ENCODE measurements at regions not wholly inside any gene's neighbourhood (a gene's known extent, or its start where the extent isn't known, plus 50 kb on each side); places are given as distances from the start of the nearest gene placed in this dataset.

DNA sequence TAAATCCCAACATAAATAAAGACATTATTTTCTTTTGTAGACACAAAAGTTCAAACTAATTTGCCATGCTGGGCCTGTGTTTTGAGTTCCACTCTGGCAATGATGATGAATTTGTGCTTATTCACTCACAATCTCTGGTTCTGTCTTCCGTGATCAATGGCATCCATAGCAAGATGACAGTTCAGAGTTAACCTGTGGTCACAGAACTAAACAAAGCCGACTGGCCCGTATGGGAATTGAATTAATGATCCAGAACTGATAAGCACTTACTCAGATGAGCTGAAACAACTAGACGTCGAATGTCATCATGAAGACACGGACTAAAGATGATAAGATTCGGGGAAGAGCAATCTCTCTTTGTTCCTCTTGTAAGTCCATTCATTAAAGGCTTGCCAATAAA lies 81.6 kb downstream of the CAPZA3 start:
- Histone ChIP-seq H4K5ac (ENCODE audit: low read depth, low read length) (no peak overlapping the region), H3K4me2 (ENCODE audit: low read depth, low read length) (no peak overlapping the region), H3K23ac (ENCODE audit: low read depth, low read length) (no peak overlapping the region), H4K20me1 (ENCODE audit: insufficient read depth, low read length) (no peaks in the 10 kb centered on the region), H4K91ac (ENCODE audit: insufficient read depth, low read depth, low read length) (no peak overlapping the region), H3K9me1 (ENCODE audit: insufficient read depth, low read length) (no peaks in the 10 kb centered on the region), H2BK120ac (ENCODE audit: low read depth, low read length) (no peak overlapping the region), H3K56ac (ENCODE audit: extremely low read depth, insufficient read depth, low read length) (no peak overlapping the region), H3K27ac (ENCODE audit: insufficient read depth, low read length) (no peak overlapping the region), H3K9me3 (ENCODE audit: control insufficient read depth, insufficient read depth, low read length) (no peaks in the 10 kb centered on the region), H2AK9ac (replicated peaks; ENCODE audit: low read depth, low read length, poor library complexity) (no peak overlapping the region), H3K4me3 (ENCODE audit: insufficient read depth, low read depth, low read length) (no peak overlapping the region), H2AFZ (replicated peaks; ENCODE audit: low read length, poor library complexity) (no peak overlapping the region), H3K27me3 (ENCODE audit: control insufficient read depth, insufficient read depth, low read length) (no peaks in the 10 kb centered on the region), H3K4ac (ENCODE audit: low read depth, low read length) (no peak overlapping the region), H3K9ac (ENCODE audit: low read depth, low read length) (no peak overlapping the region), H4K8ac (ENCODE audit: low read depth in 2 of 2, low read length in 2 of 2) (no peak overlapping the region), H2AK5ac (ENCODE audit: low read depth, low read length) (no peak overlapping the region), H3K79me1 (ENCODE audit: low read depth in 1 of 2, low read length in 2 of 2) (no peaks in the 10 kb centered on the region), H3K18ac (ENCODE audit: low read depth, low read length) (no peak overlapping the region), H2BK15ac (ENCODE audit: low read depth, low read length) (no peak overlapping the region), H2BK5ac (ENCODE audit: low read depth, low read length, poor library complexity, severe bottlenecking) (no peak overlapping the region), H3K36me3 (ENCODE audit: control insufficient read depth, insufficient read depth, low read length) (no peaks in the 10 kb centered on the region), H3K4me1 (ENCODE audit: control insufficient read depth, insufficient read depth, low read length) (peaks cover 4% of the 10 kb centered on the region; the same call in 1 of the 2 replicates), H3K14ac (replicated peaks; ENCODE audit: low read depth, low read length) (no peak overlapping the region), H2BK20ac (ENCODE audit: low read depth, low read length) (no peak overlapping the region)
- dilution Hi-C loops (cut with HindIII; ENCODE audit: low sequenced_read_pairs, unreplicated experiment) (no loop called here), in situ Hi-C loops (cut with MboI; ENCODE audit: low sequenced_read_pairs) (no loop called here), intact Hi-C loops (cut with micrococcal nuclease) (no loop called here)
- BruUV-seq (replicated peaks), result no TSS peak
- ChIA-PET POLR2A (ENCODE audit: unreplicated experiment) (no interaction called here), CTCF (no interaction called here)
- DNase-seq (no peak), ATAC-seq (ENCODE audit: low read depth) (no peak)
- WGBS, 2 experiments (ENCODE audit: extremely low coverage in 2 of 2, insufficient read length in 1 of 2), result 49% methylated on average over 4 of the region's 7 CpGs; no CpG with 5 or more reads in 1 of the 2 experiments
- TF ChIP-seq POLR2A (IDR thresholded peaks at IDR 0.05; ENCODE audit: low read depth, low read length) (no peak), CHD1 (IDR thresholded peaks at IDR 0.05; ENCODE audit: low read depth, low read length) (no peak), CEBPB (IDR thresholded peaks at IDR 0.05; ENCODE audit: low read depth, low read length) (no peak), BHLHE40 (IDR thresholded peaks at IDR 0.05; ENCODE audit: low read depth, low read length) (no peak), NFE2L2 (IDR thresholded peaks at IDR 0.05; ENCODE audit: low read depth, low read length) (no peak), MAZ (IDR thresholded peaks at IDR 0.05; ENCODE audit: borderline replicate concordance, low read depth, low read length) (no peak), RCOR1 (IDR thresholded peaks at IDR 0.05; ENCODE audit: insufficient replicate concordance, low read length) (no peak), SMC3 (IDR thresholded peaks at IDR 0.05; ENCODE audit: low read depth, low read length) (no peak), FOS (IDR thresholded peaks at IDR 0.05; ENCODE audit: low read depth, low read length) (no peak), MAFK (IDR thresholded peaks at IDR 0.05; ENCODE audit: low read depth, low read length) (no peak), MXI1 (IDR thresholded peaks at IDR 0.05; ENCODE audit: borderline replicate concordance, low read depth, low read length) (no peak), RFX5 (IDR thresholded peaks at IDR 0.05; ENCODE audit: low read depth, low read length) (no peak), RAD21 (IDR thresholded peaks at IDR 0.05; ENCODE audit: low read length) (no peak)
- TF ChIP-seq, protein P1, sequence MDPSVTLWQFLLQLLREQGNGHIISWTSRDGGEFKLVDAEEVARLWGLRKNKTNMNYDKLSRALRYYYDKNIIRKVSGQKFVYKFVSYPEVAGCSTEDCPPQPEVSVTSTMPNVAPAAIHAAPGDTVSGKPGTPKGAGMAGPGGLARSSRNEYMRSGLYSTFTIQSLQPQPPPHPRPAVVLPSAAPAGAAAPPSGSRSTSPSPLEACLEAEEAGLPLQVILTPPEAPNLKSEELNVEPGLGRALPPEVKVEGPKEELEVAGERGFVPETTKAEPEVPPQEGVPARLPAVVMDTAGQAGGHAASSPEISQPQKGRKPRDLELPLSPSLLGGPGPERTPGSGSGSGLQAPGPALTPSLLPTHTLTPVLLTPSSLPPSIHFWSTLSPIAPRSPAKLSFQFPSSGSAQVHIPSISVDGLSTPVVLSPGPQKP (IDR thresholded peaks at IDR 0.05; ENCODE audit: borderline replicate concordance, low read depth, low read length), result no peak
- TF ChIP-seq, protein P2, sequence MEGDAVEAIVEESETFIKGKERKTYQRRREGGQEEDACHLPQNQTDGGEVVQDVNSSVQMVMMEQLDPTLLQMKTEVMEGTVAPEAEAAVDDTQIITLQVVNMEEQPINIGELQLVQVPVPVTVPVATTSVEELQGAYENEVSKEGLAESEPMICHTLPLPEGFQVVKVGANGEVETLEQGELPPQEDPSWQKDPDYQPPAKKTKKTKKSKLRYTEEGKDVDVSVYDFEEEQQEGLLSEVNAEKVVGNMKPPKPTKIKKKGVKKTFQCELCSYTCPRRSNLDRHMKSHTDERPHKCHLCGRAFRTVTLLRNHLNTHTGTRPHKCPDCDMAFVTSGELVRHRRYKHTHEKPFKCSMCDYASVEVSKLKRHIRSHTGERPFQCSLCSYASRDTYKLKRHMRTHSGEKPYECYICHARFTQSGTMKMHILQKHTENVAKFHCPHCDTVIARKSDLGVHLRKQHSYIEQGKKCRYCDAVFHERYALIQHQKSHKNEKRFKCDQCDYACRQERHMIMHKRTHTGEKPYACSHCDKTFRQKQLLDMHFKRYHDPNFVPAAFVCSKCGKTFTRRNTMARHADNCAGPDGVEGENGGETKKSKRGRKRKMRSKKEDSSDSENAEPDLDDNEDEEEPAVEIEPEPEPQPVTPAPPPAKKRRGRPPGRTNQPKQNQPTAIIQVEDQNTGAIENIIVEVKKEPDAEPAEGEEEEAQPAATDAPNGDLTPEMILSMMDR (conservative IDR thresholded peaks at IDR 0.05; ENCODE audit: low read depth, low read length), result no peak
- TF ChIP-seq, protein P3, sequence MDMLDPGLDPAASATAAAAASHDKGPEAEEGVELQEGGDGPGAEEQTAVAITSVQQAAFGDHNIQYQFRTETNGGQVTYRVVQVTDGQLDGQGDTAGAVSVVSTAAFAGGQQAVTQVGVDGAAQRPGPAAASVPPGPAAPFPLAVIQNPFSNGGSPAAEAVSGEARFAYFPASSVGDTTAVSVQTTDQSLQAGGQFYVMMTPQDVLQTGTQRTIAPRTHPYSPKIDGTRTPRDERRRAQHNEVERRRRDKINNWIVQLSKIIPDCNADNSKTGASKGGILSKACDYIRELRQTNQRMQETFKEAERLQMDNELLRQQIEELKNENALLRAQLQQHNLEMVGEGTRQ (IDR thresholded peaks at IDR 0.05; ENCODE audit: low read depth, low read length), result no peak

Measured in IMR-90 (cell line).